Rectal smooth muscle tissue (tissue), 1 donor: ENCODE measurements at regions not wholly inside any gene's neighbourhood (a gene's known extent, or its start where the extent isn't known, plus 50 kb on each side); places are given as distances from the start of the nearest gene placed in this dataset.

Experiments
- H3K27ac ChIP-seq: one replicate; pipeline ENCODE4 v1.7.0; 2013; ENCODE audit warnings: low read depth, low read length, inconsistent platforms
- H3K27me3 ChIP-seq: one replicate; pipeline ENCODE4 v1.7.0; 2013; ENCODE audit warnings: low read length; ENCODE audit not compliant: control insufficient read depth, insufficient read depth
- H3K36me3 ChIP-seq: one replicate; pipeline ENCODE4 v1.7.0; 2013; ENCODE audit warnings: low read length; ENCODE audit not compliant: control insufficient read depth, insufficient read depth
- H3K4me1 ChIP-seq: one replicate; pipeline ENCODE4 v1.7.0; 2013; ENCODE audit warnings: low read length; ENCODE audit not compliant: control insufficient read depth, insufficient read depth
- H3K4me3 ChIP-seq: one replicate; pipeline ENCODE4 v1.7.0; 2013; ENCODE audit warnings: low read length
- H3K9ac ChIP-seq: one replicate; pipeline ENCODE4 v1.7.0; 2013; ENCODE audit warnings: low read length

- peaks cover 13% of the 10 kb centered on the region for H3K4me1 ChIP-seq
- peak overlapping the region; percentile 3 for H3K27ac ChIP-seq
- no peak overlapping the region for H3K4me3 ChIP-seq
- H3K9ac ChIP-seq, result no peak overlapping the region
- H3K36me3 ChIP-seq, result no peaks in the 10 kb centered on the region
- no peaks in the 10 kb centered on the region for H3K27me3 ChIP-seq
Observed at GRCh38 chr4:125397226-125397625, 82.5 kb downstream of the FAT4 start.

GRCh38 chr4:125398263-125399002 is 83.7 kb downstream of the FAT4 start:
- Histone ChIP-seq H3K27ac (no peak overlapping the region), H3K4me1 (peaks cover 13% of the 10 kb centered on the region)

GRCh38 chr4:125400756-125401155 is 86.0 kb downstream of the FAT4 start:
- Histone ChIP-seq H3K4me3 (no peak overlapping the region), H3K4me1 (peaks cover 10% of the 10 kb centered on the region), H3K9ac (no peak overlapping the region), H3K36me3 (no peaks in the 10 kb centered on the region), H3K27ac (no peak overlapping the region), H3K27me3 (no peaks in the 10 kb centered on the region)

More at GRCh38 chr4:125398263-125399002, 83.7 kb downstream of the FAT4 start:
- H3K27me3 ChIP-seq, result no peaks in the 10 kb centered on the region
- no peak overlapping the region for H3K4me3 ChIP-seq
- no peaks in the 10 kb centered on the region for H3K36me3 ChIP-seq
- no peak overlapping the region for H3K9ac ChIP-seq

- no peaks in the 10 kb centered on the region for H3K36me3 ChIP-seq
- no peak overlapping the region for H3K9ac ChIP-seq
- no peak overlapping the region for H3K4me3 ChIP-seq
- peaks cover 10% of the 10 kb centered on the region for H3K4me1 ChIP-seq
- H3K27ac ChIP-seq, result no peak overlapping the region
- H3K27me3 ChIP-seq, result no peaks in the 10 kb centered on the region
Observed at GRCh38 chr4:125401784-125402183, 87.0 kb downstream of the FAT4 start.

- Histone ChIP-seq H3K4me1 (peaks cover 3% of the 10 kb centered on the region), H3K4me3 (no peak overlapping the region), H3K27me3 (no peaks in the 10 kb centered on the region), H3K27ac (no peak overlapping the region), H3K9ac (no peak overlapping the region), H3K36me3 (no peaks in the 10 kb centered on the region)
Observed at GRCh38 chr4:125420526-125420925, 105.8 kb downstream of the FAT4 start.

GRCh38 chr4:125421547-125421946 is 106.8 kb downstream of the FAT4 start:
- H3K36me3 ChIP-seq, result no peaks in the 10 kb centered on the region

GRCh38 chr4:125423124-125423523 is 108.4 kb downstream of the FAT4 start:
- Histone ChIP-seq H3K36me3 (no peaks in the 10 kb centered on the region), H3K4me1 (peaks cover 3% of the 10 kb centered on the region), H3K9ac (no peak overlapping the region), H3K27ac (no peak overlapping the region), H3K4me3 (no peak overlapping the region), H3K27me3 (no peaks in the 10 kb centered on the region)

More at GRCh38 chr4:125421547-125421946, 106.8 kb downstream of the FAT4 start:
- Histone ChIP-seq H3K27ac (no peak overlapping the region), H3K4me3 (no peak overlapping the region), H3K27me3 (no peaks in the 10 kb centered on the region), H3K9ac (no peak overlapping the region), H3K4me1 (peaks cover 3% of the 10 kb centered on the region)

- H3K4me3 ChIP-seq, result no peak overlapping the region
- no peak overlapping the region for H3K27ac ChIP-seq
- H3K9ac ChIP-seq, result no peak overlapping the region
- no peaks in the 10 kb centered on the region for H3K36me3 ChIP-seq
- no peaks in the 10 kb centered on the region for H3K4me1 ChIP-seq
- H3K27me3 ChIP-seq, result no peaks in the 10 kb centered on the region
Observed at GRCh38 chr4:125428832-125429231, 114.1 kb downstream of the FAT4 start.

GRCh38 chr4:125430086-125430485 is 115.3 kb downstream of the FAT4 start:
- Histone ChIP-seq H3K4me3 (no peak overlapping the region), H3K27ac (no peak overlapping the region), H3K36me3 (no peaks in the 10 kb centered on the region), H3K4me1 (no peaks in the 10 kb centered on the region), H3K27me3 (no peaks in the 10 kb centered on the region), H3K9ac (no peak overlapping the region)

- Histone ChIP-seq H3K4me3 (no peak overlapping the region), H3K27me3 (no peaks in the 10 kb centered on the region), H3K4me1 (no peaks in the 10 kb centered on the region), H3K27ac (no peak overlapping the region), H3K36me3 (no peaks in the 10 kb centered on the region), H3K9ac (no peak overlapping the region)
Observed at GRCh38 chr4:125432078-125432477, 117.3 kb downstream of the FAT4 start.

- Histone ChIP-seq H3K27ac (no peak overlapping the region), H3K36me3 (no peaks in the 10 kb centered on the region), H3K4me1 (no peaks in the 10 kb centered on the region), H3K4me3 (no peak overlapping the region), H3K9ac (no peak overlapping the region), H3K27me3 (no peaks in the 10 kb centered on the region)
Observed at GRCh38 chr4:125433453-125433852, 118.7 kb downstream of the FAT4 start.

GRCh38 chr4:125434136-125434535 is 119.4 kb downstream of the FAT4 start:
- Histone ChIP-seq H3K36me3 (no peaks in the 10 kb centered on the region), H3K4me1 (no peaks in the 10 kb centered on the region), H3K27ac (no peak overlapping the region), H3K9ac (no peak overlapping the region), H3K4me3 (no peak overlapping the region), H3K27me3 (no peaks in the 10 kb centered on the region)

- Histone ChIP-seq H3K36me3 (no peaks in the 10 kb centered on the region), H3K27me3 (no peaks in the 10 kb centered on the region), H3K27ac (no peak overlapping the region), H3K4me3 (no peak overlapping the region), H3K4me1 (peaks cover 6% of the 10 kb centered on the region), H3K9ac (no peak overlapping the region)
Observed at GRCh38 chr4:125440814-125441213, 126.1 kb downstream of the FAT4 start.
